Gastrocnemius medialis (tissue), 4 donors: ENCODE measurements at regions not wholly inside any gene's neighbourhood (a gene's known extent, or its start where the extent isn't known, plus 50 kb on each side); places are given as distances from the start of the nearest gene placed in this dataset.

Source experiments
- POLR2A ChIP-seq, 2 donors: fragments of 450-650 bp; IDR thresholded peaks; one replicate each; pipeline ENCODE4 v1.6.1; 2017; ENCODE audit warnings: antibody characterized with exemption in 2 of 2, mild to moderate bottlenecking in 2 of 2, moderate library complexity in 2 of 2
- TF ChIP-seq, protein P1 (sequence below), 5 experiments: fragments of 450-650 bp in 3 of 5; fragments of 200-600 bp in 2 of 5; sonication (generic) in 2 of 5; IDR thresholded peaks in 4 of 5; conservative IDR thresholded peaks in 1 of 5; 1 replicate in 4 of 5; 2 replicates in 1 of 5; pipeline ENCODE4 v1.5.1; 2016 to 2019; ENCODE audit warnings: antibody characterized with exemption in 5 of 5, mild to moderate bottlenecking in 3 of 5, moderate library complexity in 3 of 5

DNA sequence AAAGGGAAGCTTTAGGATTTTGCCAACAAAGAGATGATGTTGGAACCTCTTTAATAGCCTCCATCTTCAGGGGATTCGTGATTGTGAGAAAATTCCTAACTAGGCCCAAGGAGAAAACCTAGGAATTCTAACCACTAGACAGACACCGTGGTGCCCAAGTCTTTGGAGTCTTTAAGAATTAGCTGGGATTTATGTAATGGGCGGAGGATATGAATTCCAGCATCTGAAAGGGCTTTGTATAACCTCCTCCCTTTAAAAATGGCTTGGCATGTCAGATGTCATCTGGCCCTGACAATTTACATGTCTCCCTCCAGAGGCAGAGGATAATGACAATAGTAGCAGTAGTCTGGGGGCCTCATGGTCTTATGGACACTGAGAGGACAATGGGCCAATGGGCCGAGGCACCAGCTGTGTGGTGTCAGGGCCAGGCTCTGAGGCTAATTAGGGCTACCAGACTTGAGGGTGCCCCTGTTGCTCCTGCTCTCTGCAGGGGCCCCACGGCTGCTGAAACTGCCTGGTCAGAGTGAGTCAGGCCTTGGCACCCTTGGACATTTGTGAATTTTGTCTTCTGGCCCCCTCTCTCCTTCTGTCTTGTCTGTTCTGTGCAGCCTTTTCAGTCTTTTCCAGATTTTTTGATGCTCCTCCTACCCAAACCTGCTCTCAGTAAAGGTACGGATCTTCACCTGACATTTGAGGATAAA, 113.9 kb downstream of the EDN1 start:
- no peak for TF ChIP-seq POLR2A (IDR thresholded peaks at IDR 0.05)
- TF ChIP-seq, protein P1, sequence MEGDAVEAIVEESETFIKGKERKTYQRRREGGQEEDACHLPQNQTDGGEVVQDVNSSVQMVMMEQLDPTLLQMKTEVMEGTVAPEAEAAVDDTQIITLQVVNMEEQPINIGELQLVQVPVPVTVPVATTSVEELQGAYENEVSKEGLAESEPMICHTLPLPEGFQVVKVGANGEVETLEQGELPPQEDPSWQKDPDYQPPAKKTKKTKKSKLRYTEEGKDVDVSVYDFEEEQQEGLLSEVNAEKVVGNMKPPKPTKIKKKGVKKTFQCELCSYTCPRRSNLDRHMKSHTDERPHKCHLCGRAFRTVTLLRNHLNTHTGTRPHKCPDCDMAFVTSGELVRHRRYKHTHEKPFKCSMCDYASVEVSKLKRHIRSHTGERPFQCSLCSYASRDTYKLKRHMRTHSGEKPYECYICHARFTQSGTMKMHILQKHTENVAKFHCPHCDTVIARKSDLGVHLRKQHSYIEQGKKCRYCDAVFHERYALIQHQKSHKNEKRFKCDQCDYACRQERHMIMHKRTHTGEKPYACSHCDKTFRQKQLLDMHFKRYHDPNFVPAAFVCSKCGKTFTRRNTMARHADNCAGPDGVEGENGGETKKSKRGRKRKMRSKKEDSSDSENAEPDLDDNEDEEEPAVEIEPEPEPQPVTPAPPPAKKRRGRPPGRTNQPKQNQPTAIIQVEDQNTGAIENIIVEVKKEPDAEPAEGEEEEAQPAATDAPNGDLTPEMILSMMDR (IDR thresholded peaks at IDR 0.05 in 4 of 5, conservative IDR thresholded peaks at IDR 0.05 in 1 of 5): no peak
